GM19395 (cell line): ENCODE measurements at regions not wholly inside any gene's neighbourhood (a gene's known extent, or its start where the extent isn't known, plus 50 kb on each side); places are given as distances from the start of the nearest gene placed in this dataset.
A peak's percentile ranks its signal among the peaks of the same experiment; 100 is the strongest.
"Not testable (repeated sequence)": the region's sequence is repeated elsewhere in the genome, so short reads cannot be mapped to it uniquely, and the experiment has no call there.

Experiments
- ATAC-seq: cut with Tn5 transposase; IDR thresholded peaks from one replicate; pipeline ENCODE4 v1.9.1; 2021; ENCODE audit warnings: mild to moderate bottlenecking, moderate library complexity; ENCODE audit not compliant: unreplicated experiment

DNA sequence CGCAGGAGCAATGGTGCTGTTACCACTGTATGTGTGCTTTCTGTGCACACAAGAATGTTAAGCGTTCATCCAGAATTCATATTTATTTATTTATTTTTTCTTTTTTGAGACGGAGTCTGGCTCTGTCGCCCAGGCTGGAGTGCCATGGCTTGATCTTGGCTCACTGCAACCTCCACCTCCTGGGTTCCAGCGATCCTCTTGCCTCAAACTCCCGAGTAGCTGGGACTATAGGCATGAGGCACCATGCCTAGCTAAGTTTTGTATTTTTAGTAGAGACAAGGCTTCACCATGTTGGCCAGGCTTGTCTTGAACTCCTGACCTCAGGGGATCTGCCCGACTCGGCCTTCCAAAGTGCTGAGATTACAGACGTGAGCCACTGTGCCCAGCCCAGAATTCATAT is 101.8 kb upstream of the SLC38A2 start:
- ATAC-seq: not testable (repeated sequence)

DNA sequence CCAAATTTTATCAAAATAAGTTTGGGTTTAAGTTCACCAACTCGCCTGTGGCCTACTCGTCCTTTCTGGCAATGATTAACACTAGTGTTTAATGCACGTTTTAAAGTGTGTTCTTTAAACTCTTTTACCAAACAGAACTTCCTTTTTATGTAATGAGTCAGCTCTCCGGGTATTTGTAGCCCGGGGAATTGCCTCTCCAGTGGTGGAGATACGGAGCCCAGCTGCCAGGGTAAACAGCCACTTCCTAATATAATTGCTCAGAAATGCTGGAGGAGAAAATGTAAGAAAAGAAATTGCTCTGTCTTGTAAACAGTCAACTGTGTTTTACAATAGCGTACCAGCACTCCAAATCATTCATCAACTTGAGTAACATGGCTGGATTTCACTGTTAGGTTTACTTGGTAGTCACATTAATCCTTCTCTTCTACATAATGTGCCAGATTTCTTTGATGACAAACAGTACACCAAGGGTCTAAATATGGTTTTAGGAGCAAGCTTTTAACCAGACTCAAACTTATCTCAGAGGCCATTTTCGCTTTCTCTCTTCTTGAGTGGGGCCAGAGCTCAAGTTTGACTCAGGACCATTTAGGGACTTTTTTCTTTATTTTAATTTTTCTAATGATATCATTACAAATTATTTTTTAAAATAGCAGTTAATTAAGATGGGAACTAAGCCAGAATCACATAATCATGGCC is 101.2 kb upstream of the SLC38A2 start:
- peak; percentile 80 for ATAC-seq

DNA sequence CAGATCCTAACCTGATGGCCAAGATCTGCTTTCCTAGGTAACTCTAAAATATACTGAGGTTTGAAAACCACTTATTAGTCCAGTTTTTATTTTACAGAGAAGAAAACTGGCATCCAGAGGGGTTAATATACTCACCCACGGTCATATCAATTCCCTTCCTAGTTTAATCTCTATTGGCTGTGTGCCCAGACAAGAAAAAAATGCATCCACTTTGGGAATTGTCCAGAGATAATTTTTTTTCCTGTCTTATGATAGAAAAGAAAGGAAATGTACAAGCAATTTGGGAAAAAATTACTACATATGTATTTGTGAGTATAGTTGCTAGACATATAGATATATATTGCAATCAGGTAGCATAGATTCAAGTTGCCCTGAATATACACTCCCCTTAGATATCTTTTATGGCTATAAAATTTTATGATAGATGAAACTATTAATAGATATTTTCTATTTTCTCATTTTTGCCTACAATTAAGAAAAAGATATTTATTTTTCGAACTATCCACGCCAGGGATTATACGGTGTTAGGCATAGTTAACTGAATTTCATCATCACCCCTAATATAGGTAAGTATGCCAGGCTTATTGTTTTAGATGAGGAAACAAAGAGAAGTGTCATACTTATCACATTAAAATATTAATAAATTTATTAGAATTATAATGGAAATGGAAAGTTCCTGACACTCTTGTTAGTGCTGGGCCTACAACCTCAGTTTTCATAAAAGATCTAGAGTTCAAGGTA is 100.5 kb upstream of the SLC38A2 start:
- ATAC-seq: peak; percentile 7

DNA sequence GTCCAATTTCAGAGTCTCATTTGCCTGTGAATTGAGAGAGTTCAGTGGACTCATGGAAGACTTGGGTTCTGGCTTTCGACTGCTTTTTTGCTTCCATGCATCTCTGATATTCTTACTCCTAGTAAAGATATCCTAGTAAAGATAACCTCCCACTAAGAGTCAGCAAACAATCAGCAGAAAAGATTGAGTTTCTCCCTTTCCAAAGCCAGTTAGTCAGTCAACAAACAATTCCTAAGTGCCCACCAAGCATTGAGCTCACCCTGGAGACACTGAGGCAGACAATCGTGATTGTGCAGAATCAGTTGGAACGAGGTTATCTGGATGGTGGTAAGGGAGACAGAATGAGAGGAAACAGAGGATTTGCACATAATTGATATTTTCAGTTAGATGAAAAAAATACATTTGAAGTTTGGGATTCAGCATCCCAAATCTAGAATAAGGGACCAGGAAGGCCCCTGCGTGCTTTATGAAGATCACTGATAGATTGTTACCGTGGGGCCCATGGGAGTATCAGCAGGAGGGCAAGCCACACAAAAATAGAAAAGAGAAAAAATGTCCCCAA is 99.7 kb upstream of the SLC38A2 start:
- no peak for ATAC-seq

DNA sequence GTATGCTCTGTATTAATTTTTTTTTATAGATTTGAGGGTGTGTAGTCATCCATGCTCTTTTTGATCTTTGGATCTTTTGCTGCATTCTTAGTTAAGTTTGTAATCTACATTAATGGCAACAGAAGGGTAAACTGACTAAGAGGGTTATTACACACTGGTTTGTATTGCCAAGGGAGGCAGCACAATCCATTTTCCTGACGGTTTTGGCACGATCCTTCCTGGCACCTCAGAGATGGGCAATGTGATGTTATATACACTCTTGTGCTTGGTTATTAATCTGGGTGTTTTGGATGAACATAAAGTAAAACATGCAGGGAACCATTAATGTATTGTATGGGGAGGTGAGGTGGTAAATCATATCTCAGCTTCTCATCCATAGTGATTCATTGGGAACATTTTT is 98.8 kb upstream of the SLC38A2 start:
- no peak for ATAC-seq

- no peak for ATAC-seq
These were observed 98.4 kb upstream of the SLC38A2 start for GRCh38 chr12:46470975-46471374.

GRCh38 chr12:46470036-46470627 is 97.6 kb upstream of the SLC38A2 start:
- peak; percentile 76 for ATAC-seq

DNA sequence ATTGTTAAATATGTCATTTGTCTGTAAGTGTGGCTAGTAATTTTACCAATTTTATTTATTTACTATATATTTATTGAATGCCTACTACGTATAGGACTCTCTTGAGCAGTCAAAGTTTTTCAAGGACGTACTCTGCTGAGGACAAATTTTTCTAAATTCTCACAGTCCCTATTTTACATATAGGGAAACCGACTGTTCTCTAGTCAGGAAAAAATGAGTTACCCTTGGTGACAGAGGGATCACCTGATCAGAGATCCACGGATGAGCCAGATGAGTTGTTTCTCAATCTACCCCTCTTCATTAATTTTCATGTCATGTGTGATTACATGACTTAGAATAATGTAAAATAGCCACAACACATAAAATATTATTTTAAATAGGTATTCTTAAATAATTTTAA is 96.2 kb upstream of the SLC38A2 start:
- no peak for ATAC-seq

DNA sequence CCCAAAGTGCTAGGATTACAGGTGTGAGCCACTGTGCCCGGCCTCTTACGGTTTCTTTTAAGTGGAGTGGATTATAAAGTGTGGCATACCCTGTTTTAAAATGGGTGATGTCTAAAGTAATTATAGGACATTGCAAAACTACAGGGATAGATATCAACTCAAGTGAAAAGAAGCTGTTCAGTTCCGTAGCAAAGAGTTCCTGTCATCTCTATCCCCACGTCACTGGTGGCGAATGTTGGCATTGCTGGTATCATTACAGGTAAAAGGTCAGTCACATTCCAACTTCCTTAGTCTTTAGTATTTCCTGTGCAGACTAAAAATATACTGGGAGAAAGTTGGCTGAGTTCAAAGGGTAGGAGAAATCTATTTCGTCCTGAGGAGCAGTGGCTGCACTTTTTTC is 95.6 kb upstream of the SLC38A2 start:
- ATAC-seq: no peak

GRCh38 chr12:46465307-46465706 is 92.7 kb upstream of the SLC38A2 start:
- ATAC-seq: no peak

DNA sequence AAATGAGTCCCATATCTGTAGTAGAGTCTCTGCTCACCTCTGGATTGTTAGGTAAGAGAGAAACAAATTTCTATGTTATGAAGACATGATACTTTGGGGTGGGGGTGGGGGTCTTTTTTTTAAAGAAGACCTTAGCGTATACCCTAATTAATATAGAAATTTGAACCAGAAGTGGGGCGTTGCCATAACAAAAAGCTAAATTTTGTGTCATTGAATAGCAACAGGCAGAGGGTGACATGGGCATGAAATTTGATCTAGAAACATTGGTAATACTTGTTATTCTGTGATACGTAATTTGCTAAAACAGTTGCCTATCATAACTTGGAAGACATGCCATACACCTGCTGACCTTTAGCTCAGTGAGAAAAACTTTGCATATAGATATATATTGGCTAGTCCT is 92.3 kb upstream of the SLC38A2 start:
- no peak for ATAC-seq

- no peak for ATAC-seq
These were observed 90.2 kb upstream of the SLC38A2 start for GRCh38 chr12:46462641-46463355.

GRCh38 chr12:46461907-46462640 is 89.5 kb upstream of the SLC38A2 start:
- ATAC-seq: no peak

DNA sequence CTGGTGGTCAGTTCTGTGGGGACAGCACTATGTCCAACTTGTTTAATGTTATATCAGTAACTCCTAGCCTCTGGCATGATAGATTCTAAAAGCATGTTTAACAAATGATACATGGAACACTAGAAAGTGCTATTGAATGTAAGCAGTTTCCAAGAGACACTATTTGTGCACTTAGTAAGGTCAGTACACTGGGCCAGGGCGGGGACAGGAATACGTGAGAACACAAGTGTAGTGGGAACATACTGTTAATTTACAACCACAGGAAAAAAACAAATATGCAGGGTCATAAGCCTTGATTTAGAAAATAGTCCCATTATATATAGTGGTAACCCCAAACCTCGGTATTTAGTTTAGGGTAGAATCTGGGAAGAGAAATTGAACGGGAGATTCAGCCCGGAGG is 88.9 kb upstream of the SLC38A2 start:
- ATAC-seq: no peak

DNA sequence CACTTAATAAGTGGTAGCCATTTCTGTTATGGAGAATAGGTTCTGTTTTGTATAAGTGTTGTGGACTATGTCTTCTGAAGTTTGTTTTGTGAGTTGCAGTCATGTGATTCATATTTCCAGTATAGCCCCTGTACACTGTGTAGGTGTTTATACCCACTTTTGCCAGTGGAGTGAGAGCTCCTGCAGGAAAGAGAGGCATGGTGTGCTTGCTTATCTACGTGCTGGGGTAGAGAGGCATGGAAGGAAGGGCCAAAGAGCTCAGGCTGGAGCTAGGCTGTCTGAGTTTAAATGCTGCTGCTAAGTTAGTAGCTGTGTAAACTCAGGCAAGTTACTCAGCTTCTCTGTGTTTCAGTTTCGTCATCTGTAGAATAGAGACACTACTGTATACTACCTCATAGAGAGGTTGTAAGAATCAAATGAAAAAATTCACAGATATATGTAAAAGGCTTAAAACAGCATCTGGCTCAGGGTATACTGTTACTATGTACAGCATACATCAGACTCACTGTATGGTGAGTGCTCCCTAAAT is 88.2 kb upstream of the SLC38A2 start:
- peak; percentile 42 for ATAC-seq

- no peak for ATAC-seq
These were observed 87.4 kb upstream of the SLC38A2 start for GRCh38 chr12:46459861-46460545.

GRCh38 chr12:46459111-46459510 is 86.5 kb upstream of the SLC38A2 start:
- ATAC-seq: no peak

- ATAC-seq: no peak
These were observed 86.0 kb upstream of the SLC38A2 start for GRCh38 chr12:46458500-46459102.

DNA sequence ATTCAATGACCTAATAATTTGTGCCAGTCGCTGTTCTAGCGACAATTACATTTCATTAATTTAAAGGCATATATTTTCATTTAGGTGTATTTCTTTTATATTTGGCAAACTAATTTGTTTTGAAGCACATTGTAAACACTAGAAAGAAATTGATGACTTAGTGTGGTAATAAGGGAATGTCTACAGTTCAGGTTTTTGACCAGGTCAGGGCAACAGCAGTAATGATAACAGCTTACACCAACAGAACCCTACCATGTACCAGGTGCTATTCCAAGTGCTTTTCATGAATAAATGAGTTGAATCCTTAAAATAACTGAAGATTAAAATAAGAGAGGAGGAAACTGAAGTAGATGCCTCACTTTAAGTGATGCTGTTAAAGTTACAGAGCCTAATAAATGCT is 85.4 kb upstream of the SLC38A2 start:
- ATAC-seq: no peak
